Activated T-cell treated with anti-CD3 and anti-CD28 coated beads, Interleukin-2, amount 50 U/mL, for 48 hours (primary cell): ENCODE measurements at regions not wholly inside any gene's neighbourhood (a gene's known extent, or its start where the extent isn't known, plus 50 kb on each side); places are given as distances from the start of the nearest gene placed in this dataset.
"Not testable (repeated sequence)": the region's sequence is repeated elsewhere in the genome, so short reads cannot be mapped to it uniquely, and the experiment has no call there.

ENCODE experiments used
- DNase-seq, 2 experiments: peaks; one replicate each; pipeline ENCODE4 v3.0.0-alpha.2; 2020

- DNase-seq = no peak
Observed at GRCh38 chr11:15824060-15824459, 532.3 kb downstream of the SOX6 start.

DNA sequence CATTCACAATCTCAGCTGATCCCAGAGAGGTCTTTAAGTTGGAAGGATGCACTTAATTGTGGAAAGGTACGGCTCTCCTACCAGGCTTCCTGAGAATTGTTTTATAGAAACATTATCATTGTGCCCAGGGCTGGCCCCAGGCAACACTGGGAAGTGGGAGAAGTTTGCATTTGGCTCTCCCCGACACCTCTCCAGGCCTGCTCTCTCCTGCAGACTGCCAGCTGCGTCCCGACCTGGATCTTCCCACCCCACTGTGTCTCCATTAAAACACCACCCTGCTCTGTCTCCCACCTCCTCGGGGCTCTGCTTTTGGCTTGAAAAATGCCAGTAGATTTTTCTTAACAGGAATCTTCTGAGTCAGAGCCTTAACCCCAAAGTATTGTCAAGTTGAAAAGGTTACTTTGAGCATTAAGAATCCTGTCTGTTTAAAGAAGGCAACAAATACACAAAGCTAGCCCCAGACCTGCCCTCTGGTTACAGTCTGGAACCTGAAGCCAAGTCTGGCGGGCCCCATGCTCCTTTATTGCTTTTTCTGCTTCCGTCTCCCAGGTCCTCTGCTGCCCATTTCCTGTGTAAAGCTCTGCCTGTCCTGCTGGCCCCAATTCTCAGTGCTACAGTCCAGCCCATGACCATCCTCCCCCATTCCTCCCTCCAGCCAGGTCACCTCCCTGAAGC lies 530.2 kb downstream of the SOX6 start:
- no peak for DNase-seq

GRCh38 chr11:15826826-15827225 lies 529.5 kb downstream of the SOX6 start:
- peak; percentile 44 for DNase-seq

DNA sequence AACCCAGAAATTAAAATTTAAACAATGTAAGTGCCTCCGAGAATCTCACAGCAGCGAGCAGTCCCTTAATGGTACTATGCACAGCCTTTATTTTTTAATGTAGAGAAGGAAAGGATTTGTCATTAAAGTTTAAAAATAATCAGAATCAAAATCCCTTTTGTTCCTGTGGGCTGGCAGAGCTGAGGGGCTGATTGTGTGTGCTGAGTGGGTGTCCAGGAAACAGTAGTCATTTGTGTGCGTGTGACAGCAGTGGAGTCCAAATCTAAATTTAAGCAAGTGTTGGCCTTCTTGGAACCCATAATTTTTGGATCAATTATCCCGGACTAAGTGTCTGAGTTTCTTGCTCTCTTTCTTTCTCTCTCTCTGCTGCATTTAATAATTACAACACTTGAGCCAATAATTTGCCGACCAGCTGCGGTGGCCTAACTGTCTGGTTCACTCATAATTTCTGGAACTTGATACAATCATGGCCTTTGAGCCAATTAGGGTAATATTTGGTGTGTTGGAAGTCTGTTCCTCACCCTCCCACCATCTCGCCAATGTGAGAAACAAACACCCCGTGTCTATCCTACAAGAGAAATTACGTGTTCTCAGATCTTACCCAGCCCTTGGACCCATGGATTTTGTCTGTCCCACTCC lies 528.0 kb downstream of the SOX6 start:
- DNase-seq = no peak

DNA sequence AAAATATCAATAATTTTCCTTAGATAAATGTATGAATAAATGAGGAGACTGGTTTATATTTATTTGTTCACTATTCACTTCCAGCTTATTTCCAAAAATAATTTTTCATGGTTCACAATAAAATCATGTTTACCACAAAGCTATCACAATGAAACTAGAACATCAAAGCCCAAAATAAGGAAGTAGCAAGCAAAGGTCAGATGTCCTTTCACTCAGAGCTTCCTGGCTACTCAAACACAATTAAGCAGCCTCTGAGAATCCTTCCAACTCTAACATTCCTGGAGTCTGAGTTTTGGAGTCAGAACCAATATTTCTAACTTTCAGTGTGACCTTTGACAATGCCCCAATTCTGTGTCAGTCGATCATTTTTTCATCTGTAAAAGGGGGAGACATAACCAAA lies 527.0 kb downstream of the SOX6 start:
- no peak for DNase-seq

DNA sequence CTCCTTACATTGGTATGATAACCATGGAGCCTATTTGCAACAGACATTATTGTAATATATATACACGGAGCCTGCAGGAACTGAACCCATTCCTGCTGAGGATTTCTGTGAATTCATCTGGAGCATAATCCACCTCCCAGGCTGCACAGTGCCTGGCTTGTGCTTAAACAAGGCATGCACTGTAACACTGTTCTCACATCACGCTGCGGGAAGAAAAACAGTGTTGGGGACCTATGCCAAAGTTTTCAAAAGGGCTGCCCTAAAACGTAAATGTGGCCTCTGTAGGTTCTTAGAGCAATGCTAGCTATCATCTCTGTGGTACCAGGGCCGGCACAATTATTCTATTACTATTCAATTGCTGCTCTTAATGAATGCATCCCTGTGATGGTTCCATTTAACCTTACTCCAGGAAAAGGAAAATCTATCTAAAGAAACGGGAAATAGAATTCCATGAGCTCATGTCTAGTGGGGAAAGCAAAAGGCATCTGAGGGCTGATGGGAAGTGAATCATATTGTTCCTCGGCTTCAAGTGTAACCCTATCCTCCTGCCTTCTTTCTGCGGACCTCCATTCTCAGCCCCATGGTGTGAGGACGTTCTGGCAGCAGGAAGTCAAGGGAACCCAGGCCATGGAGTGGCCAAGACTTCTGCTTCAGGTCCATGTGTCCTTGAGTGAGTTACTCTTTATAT lies 525.5 kb downstream of the SOX6 start:
- no peak for DNase-seq

DNA sequence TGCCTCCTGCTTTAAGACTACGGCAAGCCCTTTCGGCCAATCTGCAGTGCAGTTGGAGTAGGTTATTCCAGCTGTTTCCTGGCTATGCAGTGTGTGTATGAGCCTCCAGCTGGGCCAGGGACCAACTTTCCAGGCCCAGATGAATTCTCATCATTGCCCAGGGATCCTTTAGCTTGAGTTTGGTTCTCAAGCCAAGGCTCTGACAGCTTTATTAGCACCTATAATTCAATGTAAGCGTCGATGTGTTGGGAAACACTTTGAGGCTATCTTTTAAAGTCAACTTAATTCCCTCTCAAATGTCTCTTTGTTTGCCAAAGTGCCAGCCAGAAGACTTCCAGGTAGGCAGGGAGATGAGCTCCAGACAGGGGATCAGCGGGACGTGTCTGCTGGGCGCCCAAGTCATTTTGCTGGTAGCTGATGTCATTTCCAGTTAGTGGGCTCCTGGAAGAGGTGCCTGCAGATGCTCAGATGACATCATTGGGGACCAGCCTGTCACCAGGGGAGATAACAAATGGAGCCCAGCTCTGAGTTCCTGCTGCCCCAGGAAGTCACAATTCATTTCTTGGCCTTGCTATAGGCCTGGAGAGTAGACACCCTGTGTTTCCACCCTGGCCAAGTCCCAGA lies 520.4 kb downstream of the SOX6 start:
- no peak for DNase-seq

DNA sequence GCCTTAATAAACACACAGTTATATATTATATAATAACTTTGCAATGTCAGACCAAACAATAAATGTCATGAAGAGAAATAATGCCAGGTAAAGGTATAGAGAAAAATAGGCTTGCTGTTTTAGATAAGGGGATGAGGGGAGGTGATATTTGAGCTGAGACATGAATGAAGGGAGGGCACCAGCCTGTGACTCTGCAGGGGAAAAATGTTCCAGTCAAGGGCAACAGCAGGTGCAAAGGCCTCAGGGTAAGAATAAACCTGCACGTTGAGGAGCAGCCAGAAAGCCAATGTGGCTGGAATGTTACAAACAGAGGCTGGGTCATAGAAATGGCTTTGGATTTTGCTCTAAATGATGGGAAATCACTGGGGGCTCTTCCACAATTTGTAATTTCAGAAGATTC lies 519.6 kb downstream of the SOX6 start:
- no peak for DNase-seq

- DNase-seq = no peak
Observed at GRCh38 chr11:15837901-15838489, 518.4 kb downstream of the SOX6 start.

DNA sequence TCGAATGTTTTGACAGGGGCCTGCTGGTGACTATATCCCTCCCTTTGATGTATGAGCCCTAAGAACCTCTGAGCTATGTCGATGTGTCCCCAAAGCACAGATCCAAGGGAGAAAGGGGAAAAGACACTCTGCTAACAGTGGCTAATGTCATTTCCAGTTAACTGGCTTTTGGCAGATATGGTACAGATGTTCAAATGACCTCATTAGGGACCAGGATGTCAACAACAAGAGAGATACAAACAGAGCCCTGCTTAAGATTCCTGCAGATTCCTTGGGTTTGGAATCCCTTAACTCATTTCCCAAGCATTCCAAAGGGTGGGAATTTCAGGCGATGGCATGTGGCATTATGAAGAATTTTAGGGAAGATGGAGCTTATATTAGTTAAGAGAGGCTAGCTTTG lies 517.3 kb downstream of the SOX6 start:
- no peak for DNase-seq

- no peak for DNase-seq
Observed at GRCh38 chr11:15840966-15841365, 515.4 kb downstream of the SOX6 start.

DNA sequence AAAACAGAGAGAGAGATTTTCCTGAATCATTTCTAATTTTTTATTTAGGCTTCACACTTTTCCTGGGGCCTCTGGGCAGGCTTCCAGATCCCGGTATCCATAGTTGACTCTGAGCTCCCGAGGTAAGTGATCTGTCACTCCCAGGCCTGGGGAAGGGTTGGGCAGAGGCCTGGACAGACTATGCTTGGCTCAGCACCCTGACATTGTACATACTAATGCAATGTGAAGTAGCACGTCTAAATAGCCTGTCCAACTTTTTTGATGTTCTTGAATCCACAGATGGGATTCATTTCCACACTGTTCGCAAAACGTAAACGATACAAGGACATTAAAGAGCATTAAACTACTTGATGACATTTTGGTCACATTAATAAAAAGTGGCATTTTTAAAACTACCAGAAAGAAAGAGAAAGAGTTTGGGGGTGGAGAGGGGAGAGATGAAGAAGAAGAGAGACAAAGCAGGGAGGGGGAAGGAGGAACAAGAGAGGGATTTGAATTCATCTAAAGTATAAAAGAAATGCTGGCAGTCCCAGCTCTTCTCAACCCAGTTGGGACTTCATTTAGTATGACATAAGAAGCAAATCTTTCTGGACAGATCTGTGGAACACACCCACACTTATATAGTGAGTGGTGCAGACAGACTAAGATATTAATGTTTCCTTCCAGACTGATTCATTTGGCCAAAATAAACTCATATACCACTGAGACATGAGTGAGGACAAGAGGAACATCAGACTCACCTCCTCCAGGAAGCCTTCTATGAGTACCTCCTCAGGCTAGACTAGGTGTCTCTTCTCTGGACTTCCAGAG lies 514.2 kb downstream of the SOX6 start:
- no peak for DNase-seq

DNA sequence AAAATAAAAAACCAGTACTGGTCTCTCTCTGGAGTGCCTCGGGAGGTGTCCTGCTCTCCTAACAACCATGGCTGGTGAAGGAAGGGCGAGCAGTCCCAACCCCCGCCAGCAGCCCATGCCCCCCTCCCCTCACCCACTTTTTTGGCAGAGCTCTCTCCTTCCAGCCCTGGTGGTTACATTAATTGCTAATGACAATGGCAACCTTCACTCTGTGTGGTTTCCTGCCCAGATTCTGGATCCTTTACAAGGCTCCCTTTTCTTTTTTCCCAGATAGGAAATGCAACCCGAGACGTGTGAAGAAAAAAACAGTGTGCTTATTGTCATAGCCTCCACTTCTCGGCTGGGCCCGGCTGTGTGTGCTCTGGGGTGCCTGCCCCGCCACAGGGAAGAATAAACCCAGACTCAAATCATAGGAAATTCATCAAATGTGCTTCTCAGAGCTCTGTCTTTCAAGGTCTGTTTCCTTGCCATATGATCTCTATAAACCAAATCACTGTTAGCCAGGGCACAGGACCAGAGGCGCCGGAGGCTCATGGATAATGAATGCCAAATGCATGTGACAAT lies 513.0 kb downstream of the SOX6 start:
- no peak for DNase-seq

- DNase-seq = no peak
Observed at GRCh38 chr11:15845261-15845660, 511.1 kb downstream of the SOX6 start.

- no peak for DNase-seq
Observed at GRCh38 chr11:15848631-15849168, 507.6 kb downstream of the SOX6 start.

DNA sequence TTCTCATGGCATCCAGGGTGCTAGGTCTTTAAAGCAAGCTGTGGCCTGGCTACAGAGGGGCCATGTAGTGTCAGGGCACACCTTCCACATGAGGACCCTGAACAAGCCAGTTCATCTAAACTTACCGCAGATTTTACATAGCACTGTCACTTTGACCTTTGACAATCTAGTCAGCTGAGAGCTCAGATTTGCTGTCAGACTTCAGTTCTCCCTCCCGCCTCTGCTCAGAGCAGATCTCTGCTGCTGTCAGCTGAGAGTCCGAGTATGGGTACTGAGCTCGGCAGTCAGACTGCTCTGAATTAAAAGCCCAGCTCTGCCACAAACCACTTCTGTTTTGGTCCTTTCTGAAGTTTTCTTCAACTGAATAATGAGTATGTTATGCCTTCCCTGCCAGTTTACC lies 507.1 kb downstream of the SOX6 start:
- DNase-seq = no peak

- DNase-seq = not testable (repeated sequence)
Observed at GRCh38 chr11:15850335-15850734, 506.0 kb downstream of the SOX6 start.

- no peak for DNase-seq
Observed at GRCh38 chr11:15851051-15851498, 505.3 kb downstream of the SOX6 start.

DNA sequence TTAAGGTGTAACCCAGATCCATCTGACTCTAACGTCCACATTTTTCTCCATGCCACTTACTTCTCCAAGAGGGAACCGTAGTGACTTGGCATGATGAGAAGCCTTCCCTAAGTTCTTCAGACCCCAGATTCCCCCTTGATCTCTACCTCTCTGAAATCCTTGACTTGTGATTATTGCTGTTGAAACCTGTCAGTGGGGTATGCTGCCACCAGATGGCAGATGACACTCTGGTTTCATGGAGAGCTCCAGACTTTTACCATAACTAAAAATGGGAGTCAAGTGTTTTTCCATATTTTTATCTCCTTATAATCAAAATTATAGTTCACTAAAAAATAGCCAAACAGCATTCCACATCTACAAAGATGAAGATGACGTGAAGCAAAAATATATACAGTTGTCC lies 504.2 kb downstream of the SOX6 start:
- DNase-seq = no peak

GRCh38 chr11:15854245-15854644 lies 502.1 kb downstream of the SOX6 start:
- DNase-seq = no peak

- DNase-seq = no peak
Observed at GRCh38 chr11:15858881-15859280, 497.5 kb downstream of the SOX6 start.

GRCh38 chr11:15859411-15859810 lies 496.9 kb downstream of the SOX6 start:
- DNase-seq = no peak
